Endodermal cell (in vitro differentiated cells): ENCODE measurements at regions not wholly inside any gene's neighbourhood (a gene's known extent, or its start where the extent isn't known, plus 50 kb on each side); places are given as distances from the start of the nearest gene placed in this dataset.
A peak's percentile ranks its signal among the peaks of the same experiment; 100 is the strongest.

Experiments
- DNase-seq: peaks from one replicate; pipeline ENCODE4 v3.0.0-alpha.2; 2017
- H3K27ac ChIP-seq: 2 replicates; pipeline ENCODE4 v1.5.1; 2013; ENCODE audit warnings: mild to moderate bottlenecking, low read depth, low read length, moderate library complexity
- H3K27me3 ChIP-seq: 2 replicates; pipeline ENCODE4 v1.6.1; 2013; ENCODE audit warnings: mild to moderate bottlenecking, low read length, moderate library complexity; ENCODE audit not compliant: insufficient read depth, control insufficient read depth, poor library complexity, severe bottlenecking
- H3K36me3 ChIP-seq: 2 replicates; pipeline ENCODE4 v1.7.0; 2013; ENCODE audit warnings: mild to moderate bottlenecking, low read length, moderate library complexity; ENCODE audit not compliant: control insufficient read depth, insufficient read depth
- H3K4me1 ChIP-seq: one replicate; pipeline ENCODE4 v1.7.0; 2013; ENCODE audit warnings: low read length; ENCODE audit not compliant: control insufficient read depth, insufficient read depth
- H3K4me3 ChIP-seq: 2 replicates; pipeline ENCODE4 v1.5.1; 2013; ENCODE audit warnings: mild to moderate bottlenecking, low read length, moderate library complexity
- H3K9ac ChIP-seq: 2 replicates; pipeline ENCODE4 v1.6.1; 2013; ENCODE audit warnings: mild to moderate bottlenecking, low read length, moderate library complexity; ENCODE audit not compliant: poor library complexity, severe bottlenecking; ENCODE audit errors: extremely low read depth
- H3K9me3 ChIP-seq: 2 replicates; pipeline ENCODE4 v1.6.1; 2013; ENCODE audit warnings: mild to moderate bottlenecking, low read length, moderate library complexity; ENCODE audit not compliant: control insufficient read depth
- H3K27ac Mint-ChIP-seq: 2 replicates; pipeline ENCODE4 v1.8.0; 2020; ENCODE audit warnings: mixed read lengths
- H3K27me3 Mint-ChIP-seq: 2 replicates; pipeline ENCODE4 v1.8.0; 2021; ENCODE audit warnings: mild to moderate bottlenecking, mixed read lengths; ENCODE audit not compliant: insufficient read depth
- H3K36me3 Mint-ChIP-seq: 2 replicates; pipeline ENCODE4 v1.8.0; 2020; ENCODE audit warnings: low read depth, mixed read lengths
- H3K4me1 Mint-ChIP-seq: 2 replicates; pipeline ENCODE4 v1.8.0; 2020; ENCODE audit warnings: mixed read lengths
- H3K4me3 Mint-ChIP-seq: 2 replicates; pipeline ENCODE4 v1.8.0; 2020; ENCODE audit warnings: mild to moderate bottlenecking, moderate library complexity, mixed read lengths
- H3K9me3 Mint-ChIP-seq: 2 replicates; pipeline ENCODE4 v1.8.0; 2020; ENCODE audit warnings: mild to moderate bottlenecking, mixed read lengths
- WGBS, 2 experiments: methylation state at CpG; one replicate each; pipeline versions ENCODE4 v1.1.5 to v1.1.7; 2013; ENCODE audit warnings: missing lambda C conversion rate in 2 of 2, mixed read lengths in 1 of 2; ENCODE audit not compliant: insufficient coverage in 1 of 2, insufficient read length in 1 of 2; 5-methylcytosine and 5-hydroxymethylcytosine counted together
- TF ChIP-seq, protein P1 (sequence below): fragments of 200-600 bp; sonication (generic); conservative IDR thresholded peaks from 2 replicates; pipeline ENCODE4 v1.5.0; 2021; ENCODE audit warnings: antibody characterized with exemption, mild to moderate bottlenecking

GRCh38 chr4:126065016-126065415 is 750.3 kb downstream of the FAT4 start:
- Histone ChIP-seq H3K4me1 (no peaks in the 10 kb centered on the region), H3K27ac (no peak overlapping the region), H3K36me3 (no peaks in the 10 kb centered on the region), H3K27me3 (peaks cover 22% of the 10 kb centered on the region), H3K9ac (no peak overlapping the region), H3K4me3 (no peak overlapping the region), H3K9me3 (no peaks in the 10 kb centered on the region)
- DNase-seq, result no peak
- TF ChIP-seq, protein P1, sequence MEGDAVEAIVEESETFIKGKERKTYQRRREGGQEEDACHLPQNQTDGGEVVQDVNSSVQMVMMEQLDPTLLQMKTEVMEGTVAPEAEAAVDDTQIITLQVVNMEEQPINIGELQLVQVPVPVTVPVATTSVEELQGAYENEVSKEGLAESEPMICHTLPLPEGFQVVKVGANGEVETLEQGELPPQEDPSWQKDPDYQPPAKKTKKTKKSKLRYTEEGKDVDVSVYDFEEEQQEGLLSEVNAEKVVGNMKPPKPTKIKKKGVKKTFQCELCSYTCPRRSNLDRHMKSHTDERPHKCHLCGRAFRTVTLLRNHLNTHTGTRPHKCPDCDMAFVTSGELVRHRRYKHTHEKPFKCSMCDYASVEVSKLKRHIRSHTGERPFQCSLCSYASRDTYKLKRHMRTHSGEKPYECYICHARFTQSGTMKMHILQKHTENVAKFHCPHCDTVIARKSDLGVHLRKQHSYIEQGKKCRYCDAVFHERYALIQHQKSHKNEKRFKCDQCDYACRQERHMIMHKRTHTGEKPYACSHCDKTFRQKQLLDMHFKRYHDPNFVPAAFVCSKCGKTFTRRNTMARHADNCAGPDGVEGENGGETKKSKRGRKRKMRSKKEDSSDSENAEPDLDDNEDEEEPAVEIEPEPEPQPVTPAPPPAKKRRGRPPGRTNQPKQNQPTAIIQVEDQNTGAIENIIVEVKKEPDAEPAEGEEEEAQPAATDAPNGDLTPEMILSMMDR, result peak; percentile 24
- H3K27ac Mint-ChIP-seq, result no peak overlapping the region
- H3K27me3 Mint-ChIP-seq, result peaks cover 3% of the 10 kb centered on the region
- H3K9me3 Mint-ChIP-seq, result no peaks in the 10 kb centered on the region
- H3K4me3 Mint-ChIP-seq, result no peak overlapping the region
- H3K36me3 Mint-ChIP-seq, result no peaks in the 10 kb centered on the region
- no peaks in the 10 kb centered on the region for H3K4me1 Mint-ChIP-seq

- H3K27ac Mint-ChIP-seq, result no peak overlapping the region
- H3K4me1 Mint-ChIP-seq, result no peaks in the 10 kb centered on the region
- 94% methylated on average over 4 of the region's 4 CpGs; no CpG with 5 or more reads in 1 of the 2 experiments for WGBS, 2 experiments
- no peak overlapping the region for H3K27ac ChIP-seq
- DNase-seq, result no peak
- TF ChIP-seq, protein P1, result no peak
- no peaks in the 10 kb centered on the region for H3K27me3 Mint-ChIP-seq
- no peaks in the 10 kb centered on the region for H3K27me3 ChIP-seq
- H3K4me3 Mint-ChIP-seq, result no peak overlapping the region
- H3K9me3 ChIP-seq, result no peaks in the 10 kb centered on the region
- H3K36me3 ChIP-seq, result no peaks in the 10 kb centered on the region
- H3K36me3 Mint-ChIP-seq, result no peaks in the 10 kb centered on the region
- no peaks in the 10 kb centered on the region for H3K4me1 ChIP-seq
- H3K4me3 ChIP-seq, result no peak overlapping the region
- no peak overlapping the region for H3K9ac ChIP-seq
- no peaks in the 10 kb centered on the region for H3K9me3 Mint-ChIP-seq
These were observed 756.9 kb downstream of the FAT4 start for GRCh38 chr4:126071346-126072333.

GRCh38 chr4:126081336-126081735 is 766.6 kb downstream of the FAT4 start:
- WGBS, 2 experiments, result 90 to 93% methylated on average over 1 to 3 of the region's 3 CpGs
- no peak overlapping the region for H3K27ac Mint-ChIP-seq
- no peaks in the 10 kb centered on the region for H3K4me1 ChIP-seq

More at GRCh38 chr4:126081336-126081735, 766.6 kb downstream of the FAT4 start:
- Histone ChIP-seq H3K9me3 (no peaks in the 10 kb centered on the region), H3K27me3 (no peaks in the 10 kb centered on the region), H3K9ac (no peak overlapping the region), H3K4me3 (no peak overlapping the region), H3K36me3 (no peaks in the 10 kb centered on the region), H3K27ac (no peak overlapping the region)
- Mint-ChIP-seq H3K4me3 (no peak overlapping the region), H3K4me1 (no peaks in the 10 kb centered on the region), H3K27me3 (no peaks in the 10 kb centered on the region), H3K36me3 (no peaks in the 10 kb centered on the region), H3K9me3 (no peaks in the 10 kb centered on the region)
- TF ChIP-seq, protein P1, result no peak
- no peak for DNase-seq
